Astrocyte (in vitro differentiated cells and primary cell): ENCODE measurements at regions not wholly inside any gene's neighbourhood (a gene's known extent, or its start where the extent isn't known, plus 50 kb on each side); places are given as distances from the start of the nearest gene placed in this dataset.

ENCODE experiments used
- EZH2 ChIP-seq: IDR thresholded peaks from 2 replicates; pipeline ENCODE4 v1.6.1; 2012; ENCODE audit warnings: mild to moderate bottlenecking, low read length, inconsistent platforms; ENCODE audit not compliant: insufficient read depth
- TF ChIP-seq, protein P1 (sequence below): IDR thresholded peaks from 2 replicates; pipeline ENCODE4 v1.5.1; 2011; ENCODE audit warnings: low read depth, mild to moderate bottlenecking, inconsistent platforms, low read length, moderate library complexity; ENCODE audit not compliant: insufficient read depth

DNA sequence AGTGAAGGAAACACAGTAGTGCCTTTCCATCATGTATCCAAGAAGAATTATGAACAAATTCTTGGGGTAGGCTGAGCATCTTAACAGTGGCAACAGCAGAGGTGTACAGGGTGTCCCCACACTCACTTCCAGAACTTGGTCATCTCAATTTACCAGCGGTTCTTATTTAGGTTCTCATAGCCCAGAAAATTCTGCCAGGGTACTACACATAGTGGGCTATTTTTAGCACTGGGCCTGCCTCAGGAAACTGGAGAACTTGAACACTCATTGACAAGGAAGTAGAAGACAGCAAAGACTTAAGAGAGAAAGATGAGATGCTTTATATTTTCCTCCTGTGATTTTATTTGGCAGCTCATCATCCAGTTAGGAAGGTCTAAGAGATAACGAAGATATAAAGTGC lies 71.8 kb upstream of the PHIP start:
- TF ChIP-seq, protein P1, sequence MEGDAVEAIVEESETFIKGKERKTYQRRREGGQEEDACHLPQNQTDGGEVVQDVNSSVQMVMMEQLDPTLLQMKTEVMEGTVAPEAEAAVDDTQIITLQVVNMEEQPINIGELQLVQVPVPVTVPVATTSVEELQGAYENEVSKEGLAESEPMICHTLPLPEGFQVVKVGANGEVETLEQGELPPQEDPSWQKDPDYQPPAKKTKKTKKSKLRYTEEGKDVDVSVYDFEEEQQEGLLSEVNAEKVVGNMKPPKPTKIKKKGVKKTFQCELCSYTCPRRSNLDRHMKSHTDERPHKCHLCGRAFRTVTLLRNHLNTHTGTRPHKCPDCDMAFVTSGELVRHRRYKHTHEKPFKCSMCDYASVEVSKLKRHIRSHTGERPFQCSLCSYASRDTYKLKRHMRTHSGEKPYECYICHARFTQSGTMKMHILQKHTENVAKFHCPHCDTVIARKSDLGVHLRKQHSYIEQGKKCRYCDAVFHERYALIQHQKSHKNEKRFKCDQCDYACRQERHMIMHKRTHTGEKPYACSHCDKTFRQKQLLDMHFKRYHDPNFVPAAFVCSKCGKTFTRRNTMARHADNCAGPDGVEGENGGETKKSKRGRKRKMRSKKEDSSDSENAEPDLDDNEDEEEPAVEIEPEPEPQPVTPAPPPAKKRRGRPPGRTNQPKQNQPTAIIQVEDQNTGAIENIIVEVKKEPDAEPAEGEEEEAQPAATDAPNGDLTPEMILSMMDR, result no peak
- TF ChIP-seq EZH2, result no peak
